ENCODE measurements at regions not wholly inside any gene's neighbourhood (a gene's known extent, or its start where the extent isn't known, plus 50 kb on each side); places are given as distances from the start of the nearest gene placed in this dataset.

DNA sequence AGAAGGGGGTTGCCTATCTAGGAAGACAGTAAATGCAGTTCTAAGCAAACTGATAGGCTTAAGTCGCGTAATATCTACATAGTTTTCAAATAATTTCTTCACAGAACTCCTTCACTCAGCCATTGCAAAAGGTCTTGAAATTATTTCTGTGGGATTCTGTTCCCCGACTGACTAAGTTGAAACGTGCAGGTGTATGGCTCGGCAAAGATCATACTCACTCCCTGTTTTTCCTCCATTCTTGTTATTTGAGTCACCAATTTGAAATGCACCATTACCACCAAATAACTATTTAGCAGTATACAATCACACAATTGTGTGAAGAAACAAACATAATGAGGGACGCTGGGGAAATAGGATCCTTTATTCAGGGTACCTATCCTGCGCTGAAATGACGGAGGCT is 771.1 kb downstream of the GATA3 start:
- H3K27me3 ChIP-seq (ENCODE audit: control insufficient read depth in 3 of 3, insufficient read depth in 3 of 3, low read length in 3 of 3), result no peaks in the 10 kb centered on the region
- H3K27ac ChIP-seq (ENCODE audit: low read depth in 1 of 3, low read length in 2 of 3), result no peak overlapping the region
- 87 to 92% (median 91%) methylated on average over 8 of the region's 8 CpGs for WGBS, 3 donors
- no peaks in the 10 kb centered on the region for H3K4me1 ChIP-seq (ENCODE audit: control insufficient read depth in 3 of 3, insufficient read depth in 2 of 3, low read depth in 1 of 3, low read length in 2 of 3)
- DNase-seq (no peak), FAIRE-seq (no peak)
- H3K9me3 ChIP-seq (ENCODE audit: control insufficient read depth in 2 of 2, insufficient read depth in 1 of 2, low read depth in 1 of 2, low read length in 1 of 2), result no peaks in the 10 kb centered on the region
- no peaks in the 10 kb centered on the region for H3K36me3 ChIP-seq (ENCODE audit: control insufficient read depth in 3 of 3, insufficient read depth in 2 of 3, low read depth in 1 of 3, low read length in 3 of 3)
- no peak overlapping the region for H3K4me3 ChIP-seq (ENCODE audit: low read depth in 1 of 3, low read length in 3 of 3)

DNA sequence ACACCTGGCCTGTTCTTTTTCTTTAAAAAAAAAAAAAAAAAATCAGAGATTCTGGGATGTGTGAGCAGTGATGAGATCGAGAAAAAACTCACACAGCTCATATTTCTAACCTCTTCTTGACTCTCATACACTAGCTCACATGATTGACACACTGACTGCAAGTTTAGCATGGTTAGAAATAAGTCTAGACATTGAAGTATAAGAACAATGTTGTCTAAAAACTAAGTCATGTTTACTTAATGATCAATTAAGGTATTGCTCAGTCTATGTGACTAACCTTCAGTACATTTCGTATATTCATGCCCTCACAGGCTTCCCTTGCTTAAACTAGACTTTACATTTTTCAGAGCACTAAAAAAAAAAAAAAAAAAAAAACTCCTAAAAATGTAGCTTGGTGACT is 775.1 kb downstream of the GATA3 start:
- no peak for FAIRE-seq

DNA sequence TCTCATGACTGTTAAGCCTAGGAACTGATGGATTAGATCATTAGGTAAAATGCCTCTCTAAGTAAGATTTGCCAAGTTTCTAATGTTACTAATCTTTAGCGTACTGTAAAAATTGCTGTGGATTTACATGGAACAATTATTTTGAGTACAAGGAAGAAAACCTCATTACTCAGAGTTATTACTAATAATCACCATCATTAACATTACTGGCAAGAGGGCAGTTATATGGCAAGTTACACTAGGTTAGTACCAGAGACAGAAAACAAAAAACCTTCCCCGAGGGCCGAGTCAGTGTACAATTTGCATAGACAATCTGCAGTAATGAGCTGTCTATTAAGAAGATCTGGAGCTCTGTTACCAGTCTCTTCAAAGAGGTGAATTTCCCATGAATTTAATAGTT is 775.6 kb downstream of the GATA3 start:
- DNase-seq (no peak), FAIRE-seq (no peak)
- H3K27ac ChIP-seq (ENCODE audit: low read depth in 1 of 3, low read length in 2 of 3), result no peak overlapping the region
- no peaks in the 10 kb centered on the region for H3K9me3 ChIP-seq (ENCODE audit: control insufficient read depth in 2 of 2, insufficient read depth in 1 of 2, low read depth in 1 of 2, low read length in 1 of 2)
- H3K36me3 ChIP-seq (ENCODE audit: control insufficient read depth in 3 of 3, insufficient read depth in 2 of 3, low read depth in 1 of 3, low read length in 3 of 3), result no peaks in the 10 kb centered on the region
- WGBS, 3 donors, result 82 to 90% (median 84%) methylated on average over 3 of the region's 3 CpGs
- no peaks in the 10 kb centered on the region for H3K4me1 ChIP-seq (ENCODE audit: control insufficient read depth in 3 of 3, insufficient read depth in 2 of 3, low read depth in 1 of 3, low read length in 2 of 3)
- H3K27me3 ChIP-seq (ENCODE audit: control insufficient read depth in 3 of 3, insufficient read depth in 3 of 3, low read length in 3 of 3), result no peaks in the 10 kb centered on the region
- H3K4me3 ChIP-seq (ENCODE audit: low read depth in 1 of 3, low read length in 3 of 3), result no peak overlapping the region

More for the DNA sequence above, 775.1 kb downstream of the GATA3 start:
- Histone ChIP-seq H3K27ac (ENCODE audit: low read depth in 1 of 3, low read length in 2 of 3) (no peak overlapping the region), H3K27me3 (ENCODE audit: control insufficient read depth in 3 of 3, insufficient read depth in 3 of 3, low read length in 3 of 3) (no peaks in the 10 kb centered on the region), H3K4me3 (ENCODE audit: low read depth in 1 of 3, low read length in 3 of 3) (no peak overlapping the region), H3K4me1 (ENCODE audit: control insufficient read depth in 3 of 3, insufficient read depth in 2 of 3, low read depth in 1 of 3, low read length in 2 of 3) (no peaks in the 10 kb centered on the region), H3K36me3 (ENCODE audit: control insufficient read depth in 3 of 3, insufficient read depth in 2 of 3, low read depth in 1 of 3, low read length in 3 of 3) (no peaks in the 10 kb centered on the region), H3K9me3 (ENCODE audit: control insufficient read depth in 2 of 2, insufficient read depth in 1 of 2, low read depth in 1 of 2, low read length in 1 of 2) (no peaks in the 10 kb centered on the region)
- DNase-seq, result no peak
- WGBS, 3 donors, result 44 to 65% (median 45%) methylated on average over 2 of the region's 2 CpGs

DNA sequence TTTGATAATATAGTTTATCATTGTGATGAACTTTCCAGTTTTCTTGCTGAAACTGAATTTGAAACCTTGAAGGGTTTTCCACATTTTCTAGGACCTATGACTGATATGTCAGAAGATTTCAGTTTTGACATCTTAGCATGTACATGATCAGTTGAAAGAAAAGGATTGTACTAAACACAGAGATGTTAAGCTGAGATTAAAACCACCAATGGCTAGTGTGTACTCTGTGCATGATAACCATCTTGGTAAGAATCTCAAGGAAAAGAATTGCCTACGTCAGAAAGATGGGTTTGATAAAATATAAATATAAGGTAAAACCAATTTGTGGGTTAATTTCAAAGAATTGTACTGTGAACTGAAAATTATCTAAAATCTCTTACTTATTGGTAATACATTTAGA is 776.4 kb downstream of the GATA3 start:
- Histone ChIP-seq H3K9me3 (ENCODE audit: control insufficient read depth in 2 of 2, insufficient read depth in 1 of 2, low read depth in 1 of 2, low read length in 1 of 2) (no peaks in the 10 kb centered on the region), H3K4me3 (ENCODE audit: low read depth in 1 of 3, low read length in 3 of 3) (no peak overlapping the region), H3K4me1 (ENCODE audit: control insufficient read depth in 3 of 3, insufficient read depth in 2 of 3, low read depth in 1 of 3, low read length in 2 of 3) (no peaks in the 10 kb centered on the region), H3K27ac (ENCODE audit: low read depth in 1 of 3, low read length in 2 of 3) (no peak overlapping the region), H3K27me3 (ENCODE audit: control insufficient read depth in 3 of 3, insufficient read depth in 3 of 3, low read length in 3 of 3) (no peaks in the 10 kb centered on the region), H3K36me3 (ENCODE audit: control insufficient read depth in 3 of 3, insufficient read depth in 2 of 3, low read depth in 1 of 3, low read length in 3 of 3) (no peaks in the 10 kb centered on the region)
- WGBS, 3 donors, result 46 to 63% (median 62%) methylated on average over 1 of the region's 1 CpG
- DNase-seq (no peak), FAIRE-seq (no peak)

- Histone ChIP-seq H3K27ac (ENCODE audit: low read depth in 1 of 3, low read length in 2 of 3) (no peak overlapping the region), H3K4me1 (ENCODE audit: control insufficient read depth in 3 of 3, insufficient read depth in 2 of 3, low read depth in 1 of 3, low read length in 2 of 3) (no peaks in the 10 kb centered on the region), H3K4me3 (ENCODE audit: low read depth in 1 of 3, low read length in 3 of 3) (no peak overlapping the region), H3K9me3 (ENCODE audit: control insufficient read depth in 2 of 2, insufficient read depth in 1 of 2, low read depth in 1 of 2, low read length in 1 of 2) (no peaks in the 10 kb centered on the region), H3K27me3 (ENCODE audit: control insufficient read depth in 3 of 3, insufficient read depth in 3 of 3, low read length in 3 of 3) (no peaks in the 10 kb centered on the region), H3K36me3 (ENCODE audit: control insufficient read depth in 3 of 3, insufficient read depth in 2 of 3, low read depth in 1 of 3, low read length in 3 of 3) (no peaks in the 10 kb centered on the region)
- FAIRE-seq (no peak), DNase-seq (no peak)
- 68 to 78% (median 70%) methylated on average over 5 of the region's 5 CpGs for WGBS, 3 donors
These were observed 781.1 kb downstream of the GATA3 start for GRCh38 chr10:8835453-8836167.

DNA sequence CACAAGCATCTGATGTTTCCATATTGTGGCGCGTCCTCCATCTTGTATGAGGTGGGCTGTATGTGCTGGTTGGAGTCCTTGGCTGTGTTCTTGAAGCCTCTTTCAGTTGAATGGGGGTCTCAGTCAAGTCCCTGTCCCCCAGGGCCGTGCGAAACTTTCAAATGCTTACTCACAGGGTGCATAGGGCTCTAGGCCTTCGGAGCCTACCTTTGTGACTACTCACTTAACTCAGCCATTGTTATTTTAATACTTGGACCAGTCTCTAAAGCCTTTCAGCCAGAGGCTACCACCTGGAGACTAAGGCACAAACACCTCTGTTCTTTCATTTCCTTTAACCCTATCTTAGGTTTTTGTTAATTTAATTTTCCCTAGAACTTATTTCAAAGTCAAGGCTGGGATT is 785.9 kb downstream of the GATA3 start:
- DNase-seq (no peak), FAIRE-seq (no peak)
- Histone ChIP-seq H3K27me3 (ENCODE audit: control insufficient read depth in 3 of 3, insufficient read depth in 3 of 3, low read length in 3 of 3) (no peaks in the 10 kb centered on the region), H3K36me3 (ENCODE audit: control insufficient read depth in 3 of 3, insufficient read depth in 2 of 3, low read depth in 1 of 3, low read length in 3 of 3) (no peaks in the 10 kb centered on the region), H3K4me3 (ENCODE audit: low read depth in 1 of 3, low read length in 3 of 3) (no peak overlapping the region), H3K27ac (ENCODE audit: low read depth in 1 of 3, low read length in 2 of 3) (no peak overlapping the region), H3K9me3 (ENCODE audit: control insufficient read depth in 2 of 2, insufficient read depth in 1 of 2, low read depth in 1 of 2, low read length in 1 of 2) (no peaks in the 10 kb centered on the region), H3K4me1 (ENCODE audit: control insufficient read depth in 3 of 3, insufficient read depth in 2 of 3, low read depth in 1 of 3, low read length in 2 of 3) (no peaks in the 10 kb centered on the region)
- 73 to 79% (median 75%) methylated on average over 5 of the region's 5 CpGs for WGBS, 3 donors

- Histone ChIP-seq H3K27ac (ENCODE audit: low read depth in 1 of 3, low read length in 2 of 3) (no peak overlapping the region), H3K9me3 (ENCODE audit: control insufficient read depth in 2 of 2, insufficient read depth in 1 of 2, low read depth in 1 of 2, low read length in 1 of 2) (no peaks in the 10 kb centered on the region), H3K4me3 (ENCODE audit: low read depth in 1 of 3, low read length in 3 of 3) (no peak overlapping the region), H3K27me3 (ENCODE audit: control insufficient read depth in 3 of 3, insufficient read depth in 3 of 3, low read length in 3 of 3) (no peaks in the 10 kb centered on the region), H3K36me3 (ENCODE audit: control insufficient read depth in 3 of 3, insufficient read depth in 2 of 3, low read depth in 1 of 3, low read length in 3 of 3) (no peaks in the 10 kb centered on the region), H3K4me1 (ENCODE audit: control insufficient read depth in 3 of 3, insufficient read depth in 2 of 3, low read depth in 1 of 3, low read length in 2 of 3) (no peaks in the 10 kb centered on the region)
- no peak for FAIRE-seq
- DNase-seq, result no peak
These were observed 789.7 kb downstream of the GATA3 start for GRCh38 chr10:8844141-8844540.

- no peaks in the 10 kb centered on the region for H3K9me3 ChIP-seq (ENCODE audit: control insufficient read depth in 2 of 2, insufficient read depth in 1 of 2, low read depth in 1 of 2, low read length in 1 of 2)
- H3K4me3 ChIP-seq (ENCODE audit: low read depth in 1 of 3, low read length in 3 of 3), result no peak overlapping the region
- no peak for FAIRE-seq
- H3K36me3 ChIP-seq (ENCODE audit: control insufficient read depth in 3 of 3, insufficient read depth in 2 of 3, low read depth in 1 of 3, low read length in 3 of 3), result no peaks in the 10 kb centered on the region
- H3K27me3 ChIP-seq (ENCODE audit: control insufficient read depth in 3 of 3, insufficient read depth in 3 of 3, low read length in 3 of 3), result no peaks in the 10 kb centered on the region
- H3K27ac ChIP-seq (ENCODE audit: low read depth in 1 of 3, low read length in 2 of 3), result no peak overlapping the region
- 44 to 59% (median 44%) methylated on average over 3 of the region's 3 CpGs for WGBS, 3 donors
- no peaks in the 10 kb centered on the region for H3K4me1 ChIP-seq (ENCODE audit: control insufficient read depth in 3 of 3, insufficient read depth in 2 of 3, low read depth in 1 of 3, low read length in 2 of 3)
- no peak for DNase-seq
These were observed 798.1 kb downstream of the GATA3 start for GRCh38 chr10:8852546-8852945.

- H3K36me3 ChIP-seq (ENCODE audit: control insufficient read depth in 3 of 3, insufficient read depth in 2 of 3, low read depth in 1 of 3, low read length in 3 of 3), result no peaks in the 10 kb centered on the region
- H3K27me3 ChIP-seq (ENCODE audit: control insufficient read depth in 3 of 3, insufficient read depth in 3 of 3, low read length in 3 of 3), result no peaks in the 10 kb centered on the region
- no peaks in the 10 kb centered on the region for H3K9me3 ChIP-seq (ENCODE audit: control insufficient read depth in 2 of 2, insufficient read depth in 1 of 2, low read depth in 1 of 2, low read length in 1 of 2)
- no peaks in the 10 kb centered on the region for H3K4me1 ChIP-seq (ENCODE audit: control insufficient read depth in 3 of 3, insufficient read depth in 2 of 3, low read depth in 1 of 3, low read length in 2 of 3)
- no peak overlapping the region for H3K4me3 ChIP-seq (ENCODE audit: low read depth in 1 of 3, low read length in 3 of 3)
- FAIRE-seq (no peak), DNase-seq (no peak)
- WGBS, 3 donors, result 83 to 88% (median 85%) methylated on average over 7 of the region's 7 CpGs
- H3K27ac ChIP-seq (ENCODE audit: low read depth in 1 of 3, low read length in 2 of 3), result no peak overlapping the region
These were observed 798.6 kb downstream of the GATA3 start for GRCh38 chr10:8853048-8853447.

Measured in small intestine (tissue), 7 donors.